ENCODE measurements at regions not wholly inside any gene's neighbourhood (a gene's known extent, or its start where the extent isn't known, plus 50 kb on each side); places are given as distances from the start of the nearest gene placed in this dataset.
"Not testable (repeated sequence)": the region's sequence is repeated elsewhere in the genome, so short reads cannot be mapped to it uniquely, and the experiment has no call there.

- peaks cover 15% of the 10 kb centered on the region for H3K9me3 Mint-ChIP-seq
- H3K27me3 Mint-ChIP-seq = no peaks in the 10 kb centered on the region
- intact Hi-C loops (cut with micrococcal nuclease) = no loop called here
- no peak for DNase-seq
- peaks cover 1% of the 10 kb centered on the region for H3K36me3 Mint-ChIP-seq
- H3K4me1 Mint-ChIP-seq (ENCODE audit: low read depth) = no peaks in the 10 kb centered on the region
- no peak overlapping the region for H3K4me3 Mint-ChIP-seq
- CTCF ChIA-PET = no interaction called here
- no peak overlapping the region for H3K27ac Mint-ChIP-seq
- POLR2A ChIA-PET = no interaction called here
These were observed 312.0 kb downstream of the MMUT start for GRCh38 chr6:49151033-49151432.

GRCh38 chr6:49145280-49145679 is 317.8 kb downstream of the MMUT start:
- no peak overlapping the region for H3K27ac Mint-ChIP-seq
- no peak overlapping the region for H3K4me3 Mint-ChIP-seq
- peaks cover 18% of the 10 kb centered on the region for H3K9me3 Mint-ChIP-seq
- intact Hi-C loops (cut with micrococcal nuclease) = no loop called here
- CTCF ChIA-PET = no interaction called here
- POLR2A ChIA-PET = no interaction called here
- no peaks in the 10 kb centered on the region for H3K36me3 Mint-ChIP-seq
- no peaks in the 10 kb centered on the region for H3K27me3 Mint-ChIP-seq
- no peak for DNase-seq
- no peaks in the 10 kb centered on the region for H3K4me1 Mint-ChIP-seq (ENCODE audit: low read depth)

- Mint-ChIP-seq H3K9me3 (peaks cover 13% of the 10 kb centered on the region), H3K36me3 (no peaks in the 10 kb centered on the region), H3K4me1 (ENCODE audit: low read depth) (no peaks in the 10 kb centered on the region), H3K4me3 (no peak overlapping the region), H3K27ac (no peak overlapping the region), H3K27me3 (no peaks in the 10 kb centered on the region)
- intact Hi-C loops (cut with micrococcal nuclease) = no loop called here
- CTCF ChIA-PET = no interaction called here
- DNase-seq = no peak
- POLR2A ChIA-PET = no interaction called here
These were observed 320.5 kb downstream of the MMUT start for GRCh38 chr6:49142421-49143151.

GRCh38 chr6:49121970-49122369 is 341.1 kb downstream of the MMUT start:
- Mint-ChIP-seq H3K27ac (no peak overlapping the region), H3K36me3 (no peaks in the 10 kb centered on the region), H3K4me3 (no peak overlapping the region), H3K4me1 (ENCODE audit: low read depth) (no peaks in the 10 kb centered on the region), H3K9me3 (peaks cover 15% of the 10 kb centered on the region), H3K27me3 (no peaks in the 10 kb centered on the region)
- CTCF ChIA-PET = no interaction called here
- intact Hi-C loops (cut with micrococcal nuclease) = no loop called here
- POLR2A ChIA-PET = no interaction called here
- DNase-seq = no peak

GRCh38 chr6:49118478-49118877 is 344.6 kb downstream of the MMUT start:
- peaks cover 6% of the 10 kb centered on the region for H3K9me3 Mint-ChIP-seq
- POLR2A ChIA-PET = no interaction called here
- no peak overlapping the region for H3K27ac Mint-ChIP-seq
- no peaks in the 10 kb centered on the region for H3K36me3 Mint-ChIP-seq
- H3K27me3 Mint-ChIP-seq = no peaks in the 10 kb centered on the region
- no peak for DNase-seq
- CTCF ChIA-PET = no interaction called here
- H3K4me1 Mint-ChIP-seq (ENCODE audit: low read depth) = no peaks in the 10 kb centered on the region
- intact Hi-C loops (cut with micrococcal nuclease) = no loop called here
- H3K4me3 Mint-ChIP-seq = no peak overlapping the region

- no peak for DNase-seq
- intact Hi-C loops (cut with micrococcal nuclease) = no loop called here
- H3K27me3 Mint-ChIP-seq = no peaks in the 10 kb centered on the region
- ChIA-PET POLR2A (no interaction called here), CTCF (no interaction called here)
- H3K36me3 Mint-ChIP-seq = no peaks in the 10 kb centered on the region
- no peak overlapping the region for H3K27ac Mint-ChIP-seq
- no peak overlapping the region for H3K4me3 Mint-ChIP-seq
- peaks cover 2% of the 10 kb centered on the region for H3K9me3 Mint-ChIP-seq
- no peaks in the 10 kb centered on the region for H3K4me1 Mint-ChIP-seq (ENCODE audit: low read depth)
These were observed 352.1 kb downstream of the MMUT start for GRCh38 chr6:49110916-49111315.

GRCh38 chr6:49097664-49098063 is 365.4 kb downstream of the MMUT start:
- H3K4me3 Mint-ChIP-seq; H3K4me1 Mint-ChIP-seq (ENCODE audit: low read depth); CTCF ChIA-PET; H3K27ac Mint-ChIP-seq; intact Hi-C loops (cut with micrococcal nuclease); H3K9me3 Mint-ChIP-seq; H3K36me3 Mint-ChIP-seq; H3K27me3 Mint-ChIP-seq; POLR2A ChIA-PET: not testable (repeated sequence)
- DNase-seq = peak; percentile 14

- Mint-ChIP-seq H3K4me1 (ENCODE audit: low read depth) (no peaks in the 10 kb centered on the region), H3K27me3 (no peaks in the 10 kb centered on the region), H3K36me3 (no peaks in the 10 kb centered on the region), H3K9me3 (peaks cover 4% of the 10 kb centered on the region), H3K27ac (no peak overlapping the region), H3K4me3 (no peak overlapping the region)
- DNase-seq = no peak
- POLR2A ChIA-PET = no interaction called here
- CTCF ChIA-PET = no interaction called here
- intact Hi-C loops (cut with micrococcal nuclease) = no loop called here
These were observed 365.9 kb downstream of the MMUT start for GRCh38 chr6:49097116-49097515.

GRCh38 chr6:49088631-49089030 is 374.4 kb downstream of the MMUT start:
- Mint-ChIP-seq H3K4me3 (no peak overlapping the region), H3K9me3 (peaks cover 4% of the 10 kb centered on the region), H3K27me3 (no peaks in the 10 kb centered on the region), H3K4me1 (ENCODE audit: low read depth) (no peaks in the 10 kb centered on the region), H3K36me3 (no peaks in the 10 kb centered on the region), H3K27ac (no peak overlapping the region)
- no peak for DNase-seq
- ChIA-PET CTCF (no interaction called here), POLR2A (no interaction called here)
- intact Hi-C loops (cut with micrococcal nuclease) = no loop called here

GRCh38 chr6:49087369-49087768 is 375.7 kb downstream of the MMUT start:
- Mint-ChIP-seq H3K27ac (no peak overlapping the region), H3K9me3 (peaks cover 4% of the 10 kb centered on the region), H3K4me1 (ENCODE audit: low read depth) (no peaks in the 10 kb centered on the region), H3K4me3 (no peak overlapping the region), H3K36me3 (no peaks in the 10 kb centered on the region), H3K27me3 (no peaks in the 10 kb centered on the region)
- POLR2A ChIA-PET = no interaction called here
- CTCF ChIA-PET = no interaction called here
- intact Hi-C loops (cut with micrococcal nuclease) = no loop called here
- DNase-seq = no peak

- no peaks in the 10 kb centered on the region for H3K4me1 Mint-ChIP-seq (ENCODE audit: low read depth)
- H3K4me3 Mint-ChIP-seq = no peak overlapping the region
- POLR2A ChIA-PET = no interaction called here
- CTCF ChIA-PET = no interaction called here
- intact Hi-C loops (cut with micrococcal nuclease) = no loop called here
- no peaks in the 10 kb centered on the region for H3K36me3 Mint-ChIP-seq
- H3K9me3 Mint-ChIP-seq = peaks cover 4% of the 10 kb centered on the region
- no peak overlapping the region for H3K27ac Mint-ChIP-seq
- no peak for DNase-seq
- H3K27me3 Mint-ChIP-seq = no peaks in the 10 kb centered on the region
These were observed 380.4 kb downstream of the MMUT start for GRCh38 chr6:49082611-49083010.

- intact Hi-C loops (cut with micrococcal nuclease) = no loop called here
- no peaks in the 10 kb centered on the region for H3K4me1 Mint-ChIP-seq (ENCODE audit: low read depth)
- peaks cover 10% of the 10 kb centered on the region for H3K9me3 Mint-ChIP-seq
- H3K4me3 Mint-ChIP-seq = no peak overlapping the region
- no peaks in the 10 kb centered on the region for H3K27me3 Mint-ChIP-seq
- POLR2A ChIA-PET = no interaction called here
- DNase-seq = no peak
- H3K27ac Mint-ChIP-seq = no peak overlapping the region
- CTCF ChIA-PET = no interaction called here
- H3K36me3 Mint-ChIP-seq = no peaks in the 10 kb centered on the region
These were observed 390.0 kb downstream of the MMUT start for GRCh38 chr6:49072885-49073620.

- Mint-ChIP-seq H3K9me3 (peaks cover 10% of the 10 kb centered on the region), H3K4me3 (no peak overlapping the region), H3K27ac (no peak overlapping the region), H3K27me3 (no peaks in the 10 kb centered on the region), H3K4me1 (ENCODE audit: low read depth) (no peaks in the 10 kb centered on the region), H3K36me3 (no peaks in the 10 kb centered on the region)
- no peak for DNase-seq
- ChIA-PET POLR2A (no interaction called here), CTCF (no interaction called here)
- intact Hi-C loops (cut with micrococcal nuclease) = no loop called here
These were observed 390.9 kb downstream of the MMUT start for GRCh38 chr6:49072146-49072545.
